Testis (tissue), 2 donors: ENCODE measurements at regions not wholly inside any gene's neighbourhood (a gene's known extent, or its start where the extent isn't known, plus 50 kb on each side); places are given as distances from the start of the nearest gene placed in this dataset.

ENCODE experiments used
- DNase-seq: peaks from one replicate; pipeline ENCODE4 v3.0.0-alpha.2; 2019
- H3K27ac ChIP-seq, 2 donors: fragments of 200-600 bp; sonication (generic); one replicate each; pipeline ENCODE4 v1.5.1; 2019
- H3K27me3 ChIP-seq: fragments of 200-600 bp; sonication (generic); one replicate; pipeline ENCODE4 v1.5.1; 2019
- H3K36me3 ChIP-seq: fragments of 200-600 bp; sonication (generic); one replicate; pipeline ENCODE4 v1.5.1; 2017; ENCODE audit warnings: low read depth; ENCODE audit errors: missing control alignments
- H3K4me1 ChIP-seq: fragments of 200-600 bp; sonication (generic); one replicate; pipeline ENCODE4 v1.5.1; 2019
- H3K4me3 ChIP-seq, 2 donors: fragments of 200-600 bp; sonication (generic); one replicate each; pipeline ENCODE4 v1.5.1; 2017 to 2019
- H3K9me3 ChIP-seq: fragments of 200-600 bp; sonication (generic); one replicate; pipeline ENCODE4 v1.5.1; 2017
- POLR2A ChIP-seq: fragments of 450-650 bp; IDR thresholded peaks from one replicate; pipeline ENCODE4 v1.6.1; 2017; ENCODE audit warnings: antibody characterized with exemption, mild to moderate bottlenecking, moderate library complexity
- WGBS, 2 donors: methylation state at CpG; one replicate each; pipeline ENCODE4 v1.1.5; 2018; 5-methylcytosine and 5-hydroxymethylcytosine counted together
- intact Hi-C: fragments of 100-400 bp; cut with DNase I; formaldehyde crosslinking; loops from one replicate; pipeline ENCODE4 v1.15.1; 2023; ENCODE audit warnings: low total_unique reads
- TF ChIP-seq, protein P1 (sequence below), 3 experiments: fragments of 450-650 bp in 2 of 3; fragments of 200-600 bp in 1 of 3; sonication (generic) in 1 of 3; IDR thresholded peaks; one replicate each; pipeline ENCODE4 v1.5.1; 2016 to 2019; ENCODE audit warnings: antibody characterized with exemption in 3 of 3, mild to moderate bottlenecking in 2 of 3, moderate library complexity in 1 of 3

DNA sequence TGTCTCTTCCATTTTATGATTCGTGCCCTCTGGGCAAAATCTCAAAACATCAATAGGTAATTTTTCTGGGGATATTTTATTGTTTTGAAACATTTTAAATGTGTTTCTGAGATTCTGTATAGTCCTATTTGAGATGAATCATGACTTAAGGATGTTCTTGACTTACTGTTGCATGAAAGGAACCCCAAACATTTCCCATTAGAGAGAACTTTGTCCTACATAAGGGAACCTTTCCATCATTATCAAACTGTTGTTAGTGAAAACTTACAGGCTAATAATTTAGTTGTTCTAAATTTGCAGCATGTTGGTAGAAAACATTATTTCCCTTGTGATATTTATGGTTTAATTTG, 523.3 kb downstream of the PPARGC1A start:
- Histone ChIP-seq H3K9me3 (no peaks in the 10 kb centered on the region), H3K4me3 (no peak overlapping the region), H3K4me1 (no peaks in the 10 kb centered on the region), H3K27me3 (no peaks in the 10 kb centered on the region), H3K27ac (no peak overlapping the region), H3K36me3 (no peaks in the 10 kb centered on the region)
- intact Hi-C loops, result no loop called here
- no peak for TF ChIP-seq POLR2A
- WGBS, 2 donors, result 86 to 93% methylated on average over 1 of the region's 1 CpG
- DNase-seq, result no peak

DNA sequence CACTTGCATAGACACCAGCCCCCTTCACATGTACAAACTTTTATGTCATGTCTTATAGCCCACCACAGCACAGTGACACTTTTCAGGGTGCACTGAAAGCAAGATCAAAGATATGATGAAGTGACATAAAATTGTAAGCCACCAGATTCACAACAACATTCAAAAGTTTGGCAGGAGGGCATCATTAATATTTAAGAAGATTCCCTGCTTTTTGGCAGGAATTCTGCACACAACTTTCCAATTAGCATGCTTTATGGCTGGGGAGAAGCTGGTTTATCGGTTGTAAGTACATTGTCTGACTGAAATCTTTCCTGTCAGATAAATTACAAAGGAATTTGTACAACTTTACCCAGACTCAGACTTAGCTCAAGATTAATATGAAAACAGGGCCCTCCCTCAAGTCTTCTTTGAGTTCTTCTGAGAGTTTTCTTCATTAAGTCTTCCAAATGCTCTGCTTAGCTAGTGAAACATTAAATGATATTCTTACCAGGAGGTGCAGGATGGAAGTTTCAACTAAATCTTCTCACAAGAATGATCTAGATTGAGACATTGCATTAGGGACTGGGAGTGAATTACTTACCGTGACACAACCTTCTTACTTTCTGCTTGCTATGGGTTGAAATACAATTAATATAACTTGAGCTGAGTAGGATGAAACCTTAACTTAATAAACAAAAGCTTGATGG, 523.8 kb downstream of the PPARGC1A start:
- DNase-seq, result no peak
- intact Hi-C loops, result no loop called here

DNA sequence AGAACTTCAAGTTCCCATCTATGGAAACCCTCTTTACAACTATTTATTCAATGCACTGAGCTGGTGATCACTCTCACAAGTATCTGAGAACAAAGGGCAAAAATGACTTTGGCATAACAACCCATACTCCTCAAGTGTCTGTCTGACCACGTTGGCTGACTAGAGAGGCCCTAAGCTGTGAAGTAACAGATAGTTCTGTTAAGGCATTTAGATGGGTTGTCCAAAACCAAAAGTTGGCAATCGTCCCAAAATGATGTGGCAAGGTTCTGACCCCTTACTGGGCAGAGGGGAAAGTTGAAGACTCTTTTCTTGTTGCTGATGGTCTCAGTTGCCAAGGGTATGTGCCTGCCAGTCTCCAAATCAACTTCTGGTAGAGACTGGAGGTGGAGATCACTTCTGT, 524.8 kb downstream of the PPARGC1A start:
- Histone ChIP-seq H3K4me3 (no peak overlapping the region), H3K27ac (no peak overlapping the region), H3K36me3 (no peaks in the 10 kb centered on the region), H3K27me3 (no peaks in the 10 kb centered on the region), H3K4me1 (no peaks in the 10 kb centered on the region), H3K9me3 (no peaks in the 10 kb centered on the region)
- intact Hi-C loops, result no loop called here
- WGBS, 2 donors, result 53 to 56% methylated on average over 2 of the region's 2 CpGs
- DNase-seq, result no peak
- TF ChIP-seq POLR2A, result no peak
- TF ChIP-seq, protein P1, sequence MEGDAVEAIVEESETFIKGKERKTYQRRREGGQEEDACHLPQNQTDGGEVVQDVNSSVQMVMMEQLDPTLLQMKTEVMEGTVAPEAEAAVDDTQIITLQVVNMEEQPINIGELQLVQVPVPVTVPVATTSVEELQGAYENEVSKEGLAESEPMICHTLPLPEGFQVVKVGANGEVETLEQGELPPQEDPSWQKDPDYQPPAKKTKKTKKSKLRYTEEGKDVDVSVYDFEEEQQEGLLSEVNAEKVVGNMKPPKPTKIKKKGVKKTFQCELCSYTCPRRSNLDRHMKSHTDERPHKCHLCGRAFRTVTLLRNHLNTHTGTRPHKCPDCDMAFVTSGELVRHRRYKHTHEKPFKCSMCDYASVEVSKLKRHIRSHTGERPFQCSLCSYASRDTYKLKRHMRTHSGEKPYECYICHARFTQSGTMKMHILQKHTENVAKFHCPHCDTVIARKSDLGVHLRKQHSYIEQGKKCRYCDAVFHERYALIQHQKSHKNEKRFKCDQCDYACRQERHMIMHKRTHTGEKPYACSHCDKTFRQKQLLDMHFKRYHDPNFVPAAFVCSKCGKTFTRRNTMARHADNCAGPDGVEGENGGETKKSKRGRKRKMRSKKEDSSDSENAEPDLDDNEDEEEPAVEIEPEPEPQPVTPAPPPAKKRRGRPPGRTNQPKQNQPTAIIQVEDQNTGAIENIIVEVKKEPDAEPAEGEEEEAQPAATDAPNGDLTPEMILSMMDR (IDR thresholded peaks at IDR 0.05), result no peak

More for the DNA sequence above, 523.8 kb downstream of the PPARGC1A start:
- Histone ChIP-seq H3K27me3 (no peaks in the 10 kb centered on the region), H3K9me3 (no peaks in the 10 kb centered on the region), H3K4me1 (no peaks in the 10 kb centered on the region), H3K27ac (no peak overlapping the region), H3K36me3 (no peaks in the 10 kb centered on the region), H3K4me3 (no peak overlapping the region)
- TF ChIP-seq POLR2A, result no peak
- TF ChIP-seq, protein P1 (IDR thresholded peaks at IDR 0.05), result no peak
- WGBS, 2 donors, result 52 to 58% methylated on average over 2 of the region's 2 CpGs

DNA sequence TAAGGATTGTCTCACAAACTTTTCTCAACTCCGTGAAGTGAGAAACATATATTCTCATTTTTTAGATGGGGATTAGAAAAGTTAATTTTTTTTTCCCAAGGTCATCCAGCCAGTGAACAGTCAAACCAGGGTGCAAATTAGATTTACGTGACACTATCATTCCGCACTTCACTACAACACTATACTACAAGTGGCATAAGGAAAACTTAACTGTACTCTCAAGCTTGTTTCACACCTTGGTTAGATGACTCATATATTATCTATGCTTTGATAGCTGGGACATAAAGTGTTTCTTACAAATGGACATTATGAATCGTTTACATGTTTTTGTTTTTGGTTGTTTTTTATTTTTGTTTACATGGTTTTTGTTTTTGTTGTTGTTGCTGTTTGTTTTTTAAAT, 525.7 kb downstream of the PPARGC1A start:
- 88 to 92% methylated on average over 4 of the region's 4 CpGs for WGBS, 2 donors
- Histone ChIP-seq H3K9me3 (no peaks in the 10 kb centered on the region), H3K4me1 (no peaks in the 10 kb centered on the region), H3K4me3 (no peak overlapping the region), H3K27me3 (no peaks in the 10 kb centered on the region), H3K36me3 (no peaks in the 10 kb centered on the region), H3K27ac (no peak overlapping the region)
- no peak for DNase-seq
- TF ChIP-seq, protein P1 (IDR thresholded peaks at IDR 0.05), result no peak
- TF ChIP-seq POLR2A, result no peak
- intact Hi-C loops, result no loop called here

DNA sequence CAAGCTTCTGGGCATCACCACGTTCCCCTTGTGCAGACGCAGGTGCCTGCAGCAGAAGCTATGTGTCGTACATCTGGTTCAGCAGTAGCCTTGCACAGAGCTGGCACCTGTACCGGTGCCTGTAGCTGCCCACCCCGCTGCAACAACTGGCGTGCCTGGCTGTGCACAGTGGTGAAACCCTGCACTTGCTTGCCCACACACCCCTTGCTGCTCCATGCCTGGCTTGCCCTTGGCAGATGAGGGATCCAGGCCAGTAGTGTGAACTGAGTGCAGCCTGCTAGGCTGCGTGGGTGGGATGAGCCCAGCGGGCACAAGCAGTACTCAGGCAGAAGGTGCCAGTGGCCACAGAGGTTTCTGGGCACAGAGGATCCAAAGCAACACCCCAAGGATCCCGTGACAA, 528.4 kb downstream of the PPARGC1A start:
- intact Hi-C loops, result no loop called here
- DNase-seq, result no peak
- no peak overlapping the region for H3K4me3 ChIP-seq
- no peaks in the 10 kb centered on the region for H3K27me3 ChIP-seq
- H3K27ac ChIP-seq, result no peak overlapping the region
- WGBS, 2 donors, result 72 to 90% methylated on average over 2 to 9 of the region's 9 CpGs
- no peaks in the 10 kb centered on the region for H3K4me1 ChIP-seq
- no peaks in the 10 kb centered on the region for H3K36me3 ChIP-seq
- TF ChIP-seq, protein P1 (IDR thresholded peaks at IDR 0.05), result no peak
- no peak for TF ChIP-seq POLR2A
- H3K9me3 ChIP-seq, result no peaks in the 10 kb centered on the region
